ENCODE measurements at regions not wholly inside any gene's neighbourhood (a gene's known extent, or its start where the extent isn't known, plus 50 kb on each side); places are given as distances from the start of the nearest gene placed in this dataset.

- Histone ChIP-seq H3K4me3 (ENCODE audit: low read depth in 1 of 3, low read length in 3 of 3) (no peak overlapping the region), H3K4me1 (ENCODE audit: control insufficient read depth in 4 of 4, insufficient read depth in 4 of 4, low read length in 3 of 4) (no peaks in the 10 kb centered on the region), H3K27ac (ENCODE audit: low read depth in 1 of 2, low read length in 2 of 2) (no peak overlapping the region), H3K9me3 (ENCODE audit: control insufficient read depth in 4 of 4, low read length in 3 of 4) (no peaks in the 10 kb centered on the region), H3K27me3 (ENCODE audit: control insufficient read depth in 4 of 4, insufficient read depth in 4 of 4, low read length in 3 of 4) (peaks cover 0 to 5% (median 0%) of the 10 kb centered on the region in 4 donors), H3K9ac (ENCODE audit: low read depth in 1 of 2, low read length in 2 of 2) (no peak overlapping the region), H3K36me3 (ENCODE audit: control insufficient read depth in 4 of 4, insufficient read depth in 3 of 4, low read depth in 1 of 4, low read length in 3 of 4) (no peaks in the 10 kb centered on the region)
- WGBS = 50% methylated on average over 7 of the region's 7 CpGs
- DNase-seq (ENCODE audit: low spot score) = no peak
- no peak for TF ChIP-seq FOXA2 (IDR thresholded peaks at IDR 0.05)
- no peak for TF ChIP-seq SP1 (IDR thresholded peaks at IDR 0.05)
- no peak for TF ChIP-seq RXRA (IDR thresholded peaks at IDR 0.05)
- no peak for TF ChIP-seq HNF4A (conservative IDR thresholded peaks at IDR 0.05)
These were observed 170.9 kb downstream of the ANXA2 start for GRCh38 chr15:60226924-60227323.

- TF ChIP-seq SP1 (IDR thresholded peaks at IDR 0.05) (no peak), EGR1 (IDR thresholded peaks at IDR 0.05; ENCODE audit: low read depth in 2 of 2) (no peak), NR2F2 (IDR thresholded peaks at IDR 0.05) (no peak), CTCF (IDR thresholded peaks at IDR 0.05; ENCODE audit: low read depth, low read length, missing input control) (no peak), YY1 (IDR thresholded peaks at IDR 0.05) (no peak), FOXA1 (IDR thresholded peaks at IDR 0.05) (no peak), RAD21 (IDR thresholded peaks at IDR 0.05) (no peak), JUND (IDR thresholded peaks at IDR 0.05) (no peak), ZBTB33 (IDR thresholded peaks at IDR 0.05) (no peak), FOXA2 (IDR thresholded peaks at IDR 0.05) (no peak), HNF4A (conservative IDR thresholded peaks at IDR 0.05) (no peak), MAX (IDR thresholded peaks at IDR 0.05) (no peak)
- H3K36me3 ChIP-seq (ENCODE audit: control insufficient read depth in 4 of 4, insufficient read depth in 3 of 4, low read depth in 1 of 4, low read length in 3 of 4) = no peaks in the 10 kb centered on the region
- peaks cover 0 to 5% (median 0%) of the 10 kb centered on the region in 4 donors for H3K27me3 ChIP-seq (ENCODE audit: control insufficient read depth in 4 of 4, insufficient read depth in 4 of 4, low read length in 3 of 4)
- H3K4me3 ChIP-seq (ENCODE audit: low read depth in 1 of 3, low read length in 3 of 3) = no peak overlapping the region
- H3K4me1 ChIP-seq (ENCODE audit: control insufficient read depth in 4 of 4, insufficient read depth in 4 of 4, low read length in 3 of 4) = no peaks in the 10 kb centered on the region
- H3K9ac ChIP-seq (ENCODE audit: low read depth in 1 of 2, low read length in 2 of 2) = no peak overlapping the region
- no peak for DNase-seq (ENCODE audit: low spot score)
- H3K27ac ChIP-seq (ENCODE audit: low read depth in 1 of 2, low read length in 2 of 2) = no peak overlapping the region
- WGBS = 64% methylated on average over 3 of the region's 3 CpGs
- H3K9me3 ChIP-seq (ENCODE audit: control insufficient read depth in 4 of 4, low read length in 3 of 4) = no peaks in the 10 kb centered on the region
These were observed 169.7 kb downstream of the ANXA2 start for GRCh38 chr15:60228101-60228500.

GRCh38 chr15:60228619-60229018 is 169.2 kb downstream of the ANXA2 start:
- TF ChIP-seq TAF1 (conservative IDR thresholded peaks at IDR 0.05) (no peak), HNF4A (conservative IDR thresholded peaks at IDR 0.05) (no peak)
- H3K4me3 ChIP-seq (ENCODE audit: low read depth in 1 of 3, low read length in 3 of 3) = no peak overlapping the region
- peaks cover 0 to 5% (median 0%) of the 10 kb centered on the region in 4 donors for H3K27me3 ChIP-seq (ENCODE audit: control insufficient read depth in 4 of 4, insufficient read depth in 4 of 4, low read length in 3 of 4)
- no peak for DNase-seq (ENCODE audit: low spot score)
- no peak overlapping the region for H3K9ac ChIP-seq (ENCODE audit: low read depth in 1 of 2, low read length in 2 of 2)
- no peak overlapping the region for H3K27ac ChIP-seq (ENCODE audit: low read depth in 1 of 2, low read length in 2 of 2)
- WGBS = 84% methylated on average over 2 of the region's 2 CpGs
- H3K36me3 ChIP-seq (ENCODE audit: control insufficient read depth in 4 of 4, insufficient read depth in 3 of 4, low read depth in 1 of 4, low read length in 3 of 4) = no peaks in the 10 kb centered on the region
- H3K9me3 ChIP-seq (ENCODE audit: control insufficient read depth in 4 of 4, low read length in 3 of 4) = no peaks in the 10 kb centered on the region
- H3K4me1 ChIP-seq (ENCODE audit: control insufficient read depth in 4 of 4, insufficient read depth in 4 of 4, low read length in 3 of 4) = no peaks in the 10 kb centered on the region
